HEK293 (cell line): ENCODE measurements at regions not wholly inside any gene's neighbourhood (a gene's known extent, or its start where the extent isn't known, plus 50 kb on each side); places are given as distances from the start of the nearest gene placed in this dataset.

Experiments used
- ZEB2 ChIP-seq: fragments of 450-650 bp; formaldehyde crosslinking; IDR thresholded peaks from 2 replicates; pipeline ENCODE4 v1.5.1; 2016; ENCODE audit warnings: missing biosample characterization, missing genetic modification characterization
- ZNF24 ChIP-seq: fragments of 450-650 bp; formaldehyde crosslinking; IDR thresholded peaks from 2 replicates; pipeline ENCODE4 v1.5.1; 2016; ENCODE audit warnings: missing biosample characterization, missing genetic modification characterization
- ZNF701 ChIP-seq: fragments of 450-650 bp; formaldehyde crosslinking; IDR thresholded peaks from 2 replicates; pipeline ENCODE4 v1.5.1; 2016; ENCODE audit warnings: missing biosample characterization, missing genetic modification characterization
- ZNF776 ChIP-seq: fragments of 450-650 bp; formaldehyde crosslinking; IDR thresholded peaks from 2 replicates; pipeline ENCODE4 v1.5.0; 2017; ENCODE audit warnings: missing biosample characterization, missing genetic modification characterization, borderline replicate concordance
- TF ChIP-seq, protein P1 (sequence below): fragments of 450-650 bp; formaldehyde crosslinking; IDR thresholded peaks from 2 replicates; pipeline ENCODE4 v1.5.1; 2016; ENCODE audit warnings: missing biosample characterization, missing genetic modification characterization
- TF ChIP-seq, protein P2 (sequence below): fragments of 450-650 bp; formaldehyde crosslinking; IDR thresholded peaks from 2 replicates; pipeline ENCODE4 v1.5.1; 2017; ENCODE audit warnings: missing biosample characterization, missing genetic modification characterization

DNA sequence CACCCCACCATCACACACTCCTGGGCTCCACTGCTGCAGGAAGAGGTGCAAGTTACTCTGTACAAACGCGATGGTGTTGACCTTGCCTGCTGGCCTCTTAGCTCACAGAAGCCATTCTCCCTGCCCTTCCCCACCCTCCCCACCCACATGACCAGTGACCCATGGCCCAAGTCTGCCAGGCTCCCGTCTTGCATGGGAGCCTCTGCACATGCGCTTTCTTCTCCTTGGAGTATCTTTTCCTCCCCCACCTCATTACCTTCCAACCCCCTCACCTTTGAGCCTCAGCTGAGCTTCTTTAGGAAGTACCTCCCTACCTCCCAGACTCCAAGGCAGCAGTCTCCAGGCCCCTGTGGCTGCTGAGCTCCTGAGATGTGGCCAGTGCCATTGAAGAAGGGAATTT lies 337.7 kb upstream of the ZNF32 start:
- TF ChIP-seq, protein P1, sequence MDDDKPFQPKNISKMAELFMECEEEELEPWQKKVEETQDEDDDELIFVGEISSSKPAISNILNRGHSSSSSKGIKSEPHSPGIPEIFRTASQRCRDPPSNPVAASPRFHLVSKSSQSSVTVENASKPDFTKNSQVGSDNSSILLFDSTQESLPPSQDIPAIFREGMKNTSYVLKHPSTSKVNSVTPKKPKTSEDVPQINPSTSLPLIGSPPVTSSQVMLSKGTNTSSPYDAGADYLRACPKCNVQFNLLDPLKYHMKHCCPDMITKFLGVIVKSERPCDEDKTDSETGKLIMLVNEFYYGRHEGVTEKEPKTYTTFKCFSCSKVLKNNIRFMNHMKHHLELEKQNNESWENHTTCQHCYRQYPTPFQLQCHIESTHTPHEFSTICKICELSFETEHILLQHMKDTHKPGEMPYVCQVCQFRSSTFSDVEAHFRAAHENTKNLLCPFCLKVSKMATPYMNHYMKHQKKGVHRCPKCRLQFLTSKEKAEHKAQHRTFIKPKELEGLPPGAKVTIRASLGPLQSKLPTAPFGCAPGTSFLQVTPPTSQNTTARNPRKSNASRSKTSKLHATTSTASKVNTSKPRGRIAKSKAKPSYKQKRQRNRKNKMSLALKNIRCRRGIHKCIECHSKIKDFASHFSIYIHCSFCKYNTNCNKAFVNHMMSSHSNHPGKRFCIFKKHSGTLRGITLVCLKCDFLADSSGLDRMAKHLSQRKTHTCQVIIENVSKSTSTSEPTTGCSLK (tag by site-specific recombination), result no peak
- TF ChIP-seq ZNF24 (tag by site-specific recombination) (no peak), ZEB2 (tag by site-specific recombination) (no peak), ZNF776 (tag by site-specific recombination) (no peak), ZNF701 (tag by site-specific recombination) (no peak)
- TF ChIP-seq, protein P2, sequence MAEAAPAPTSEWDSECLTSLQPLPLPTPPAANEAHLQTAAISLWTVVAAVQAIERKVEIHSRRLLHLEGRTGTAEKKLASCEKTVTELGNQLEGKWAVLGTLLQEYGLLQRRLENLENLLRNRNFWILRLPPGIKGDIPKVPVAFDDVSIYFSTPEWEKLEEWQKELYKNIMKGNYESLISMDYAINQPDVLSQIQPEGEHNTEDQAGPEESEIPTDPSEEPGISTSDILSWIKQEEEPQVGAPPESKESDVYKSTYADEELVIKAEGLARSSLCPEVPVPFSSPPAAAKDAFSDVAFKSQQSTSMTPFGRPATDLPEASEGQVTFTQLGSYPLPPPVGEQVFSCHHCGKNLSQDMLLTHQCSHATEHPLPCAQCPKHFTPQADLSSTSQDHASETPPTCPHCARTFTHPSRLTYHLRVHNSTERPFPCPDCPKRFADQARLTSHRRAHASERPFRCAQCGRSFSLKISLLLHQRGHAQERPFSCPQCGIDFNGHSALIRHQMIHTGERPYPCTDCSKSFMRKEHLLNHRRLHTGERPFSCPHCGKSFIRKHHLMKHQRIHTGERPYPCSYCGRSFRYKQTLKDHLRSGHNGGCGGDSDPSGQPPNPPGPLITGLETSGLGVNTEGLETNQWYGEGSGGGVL, result no peak
